IMR-90 (cell line): ENCODE measurements at regions not wholly inside any gene's neighbourhood (a gene's known extent, or its start where the extent isn't known, plus 50 kb on each side); places are given as distances from the start of the nearest gene placed in this dataset.

ENCODE experiments used
- ATAC-seq: fragments of 200-7000 bp; cut with Tn5 transposase; 2 replicates; pipeline ENCODE4 v1.9.1; 2020; ENCODE audit warnings: low read depth, mild to moderate bottlenecking, moderate library complexity
- BruUV-seq: library from RNA; stranded (reverse); fragments of 400-500 nt; replicated peaks from 2 replicates; lab custom pipeline; 2021; lab: Mats Ljungman, UMichigan
- CTCF ChIA-PET: fragments of 300-600 bp; formaldehyde crosslinking; extraction: SDS; loops from one replicate; lab custom pipeline; 2021; ENCODE audit warnings: antibody characterized with exemption; lab: Yijun Ruan, JAX
- POLR2A ChIA-PET: fragments of 300-600 bp; sonication (Branson Sonifier 250); formaldehyde crosslinking; loops from one replicate; lab custom pipeline; 2022; ENCODE audit warnings: antibody characterized with exemption; ENCODE audit not compliant: unreplicated experiment; lab: Charles Lee
- DNase-seq: peaks from one replicate; pipeline ENCODE4 v3.0.0; 2013
- H2AFZ ChIP-seq: replicated peaks from 2 replicates; pipeline ENCODE3; 2013; ENCODE audit warnings: low read length, mild to moderate bottlenecking; ENCODE audit not compliant: poor library complexity
- H2AK5ac ChIP-seq: 2 replicates; pipeline ENCODE4 v1.6.1; 2013; ENCODE audit warnings: low read depth, low read length, inconsistent platforms
- H2AK9ac ChIP-seq: replicated peaks from 2 replicates; pipeline ENCODE3; 2013; ENCODE audit warnings: mild to moderate bottlenecking, low read depth, low read length, moderate library complexity; ENCODE audit not compliant: poor library complexity
- H2BK120ac ChIP-seq: 2 replicates; pipeline ENCODE4 v1.6.1; 2013; ENCODE audit warnings: low read depth, low read length, inconsistent platforms
- H2BK15ac ChIP-seq: 3 replicates; pipeline ENCODE4 v1.6.1; 2013; ENCODE audit warnings: low read depth, low read length, inconsistent platforms
- H2BK20ac ChIP-seq: 2 replicates; pipeline ENCODE4 v1.6.1; 2013; ENCODE audit warnings: low read depth, mild to moderate bottlenecking, inconsistent platforms, low read length, moderate library complexity
- H2BK5ac ChIP-seq: 2 replicates; pipeline ENCODE4 v1.6.1; 2013; ENCODE audit warnings: mild to moderate bottlenecking, low read depth, low read length, inconsistent platforms; ENCODE audit not compliant: poor library complexity, severe bottlenecking
- H3K14ac ChIP-seq: replicated peaks from 2 replicates; pipeline ENCODE4 v1.6.1; 2013; ENCODE audit warnings: low read depth, low read length, inconsistent platforms
- H3K18ac ChIP-seq: 2 replicates; pipeline ENCODE4 v1.6.1; 2013; ENCODE audit warnings: low read depth, low read length, control low read depth
- H3K23ac ChIP-seq: 2 replicates; pipeline ENCODE4 v1.6.1; 2013; ENCODE audit warnings: low read depth, low read length, inconsistent platforms
- H3K27ac ChIP-seq: 2 replicates; pipeline ENCODE4 v1.5.1; 2013; ENCODE audit warnings: mild to moderate bottlenecking, control low read depth, low read length; ENCODE audit not compliant: insufficient read depth
- H3K27me3 ChIP-seq: 2 replicates; pipeline ENCODE4 v1.6.1; 2013; ENCODE audit warnings: low read length; ENCODE audit not compliant: control insufficient read depth, insufficient read depth
- H3K36me3 ChIP-seq: 2 replicates; pipeline ENCODE4 v1.6.1; 2013; ENCODE audit warnings: low read length, mixed read lengths; ENCODE audit not compliant: control insufficient read depth, insufficient read depth
- H3K4ac ChIP-seq: 2 replicates; pipeline ENCODE4 v1.6.1; 2013; ENCODE audit warnings: low read depth, low read length, inconsistent platforms
- H3K4me1 ChIP-seq: 2 replicates; pipeline ENCODE4 v1.6.1; 2013; ENCODE audit warnings: low read length, mixed read lengths; ENCODE audit not compliant: control insufficient read depth, insufficient read depth
- H3K4me2 ChIP-seq: 2 replicates; pipeline ENCODE4 v1.6.1; 2013; ENCODE audit warnings: low read depth, mild to moderate bottlenecking, control low read depth, low read length, moderate library complexity
- H3K4me3 ChIP-seq: 2 replicates; pipeline ENCODE4 v1.5.1; 2013; ENCODE audit warnings: low read depth, mild to moderate bottlenecking, control low read depth, low read length, moderate library complexity; ENCODE audit not compliant: insufficient read depth
- H3K56ac ChIP-seq: 2 replicates; pipeline ENCODE4 v1.6.1; 2013; ENCODE audit warnings: low read length, inconsistent platforms; ENCODE audit not compliant: insufficient read depth; ENCODE audit errors: extremely low read depth
- H3K79me1 ChIP-seq, 2 experiments: 2 replicates each; pipeline ENCODE4 v1.6.1; 2013; ENCODE audit warnings: low read length in 2 of 2, inconsistent platforms in 1 of 2, low read depth in 1 of 2
- H3K9ac ChIP-seq: 2 replicates; pipeline ENCODE4 v1.6.1; 2013; ENCODE audit warnings: low read depth, low read length, control low read depth
- H3K9me1 ChIP-seq: 2 replicates; pipeline ENCODE4 v1.6.1; 2013; ENCODE audit warnings: low read length, inconsistent platforms; ENCODE audit not compliant: insufficient read depth
- H3K9me3 ChIP-seq: 2 replicates; pipeline ENCODE4 v1.6.1; 2013; ENCODE audit warnings: low read length; ENCODE audit not compliant: control insufficient read depth, insufficient read depth
- H4K20me1 ChIP-seq: 2 replicates; pipeline ENCODE4 v1.6.1; 2013; ENCODE audit warnings: low read length, inconsistent platforms; ENCODE audit not compliant: insufficient read depth
- H4K5ac ChIP-seq: 2 replicates; pipeline ENCODE4 v1.6.1; 2013; ENCODE audit warnings: mild to moderate bottlenecking, low read depth, low read length, control low read depth
- H4K8ac ChIP-seq, 2 experiments: 2 replicates each; pipeline ENCODE4 v1.6.1; 2013; ENCODE audit warnings: low read depth in 2 of 2, low read length in 2 of 2, control low read depth in 1 of 2, inconsistent platforms in 1 of 2
- H4K91ac ChIP-seq: 2 replicates; pipeline ENCODE4 v1.6.1; 2013; ENCODE audit warnings: low read depth, low read length, inconsistent platforms; ENCODE audit not compliant: insufficient read depth
- BHLHE40 ChIP-seq: fragments of 150-350 bp; IDR thresholded peaks from 2 replicates; pipeline ENCODE4 v1.6.1; 2016; ENCODE audit warnings: mild to moderate bottlenecking, low read depth, low read length
- CEBPB ChIP-seq: IDR thresholded peaks from 2 replicates; pipeline ENCODE4 v1.6.1; 2012; ENCODE audit warnings: low read depth, low read length, improper control_type of control experiment
- CHD1 ChIP-seq: IDR thresholded peaks from 2 replicates; pipeline ENCODE4 v1.6.1; 2012; ENCODE audit warnings: low read depth, low read length, improper control_type of control experiment
- FOS ChIP-seq: fragments of 150-350 bp; IDR thresholded peaks from 2 replicates; pipeline ENCODE4 v1.6.1; 2016; ENCODE audit warnings: low read depth, low read length
- MAFK ChIP-seq: IDR thresholded peaks from 2 replicates; pipeline ENCODE4 v1.6.1; 2012; ENCODE audit warnings: low read depth, low read length, improper control_type of control experiment
- MAZ ChIP-seq: IDR thresholded peaks from 2 replicates; pipeline ENCODE4 v1.6.1; 2012; ENCODE audit warnings: low read depth, mild to moderate bottlenecking, low read length, improper control_type of control experiment, moderate library complexity, borderline replicate concordance
- MXI1 ChIP-seq: IDR thresholded peaks from 2 replicates; pipeline ENCODE4 v1.6.1; 2012; ENCODE audit warnings: low read depth, mild to moderate bottlenecking, low read length, moderate library complexity, borderline replicate concordance
- NFE2L2 ChIP-seq: fragments of 150-350 bp; IDR thresholded peaks from 2 replicates; pipeline ENCODE4 v1.6.1; 2016; ENCODE audit warnings: low read depth, mild to moderate bottlenecking, low read length
- POLR2A ChIP-seq: IDR thresholded peaks from 2 replicates; pipeline ENCODE4 v1.6.1; 2012; ENCODE audit warnings: mild to moderate bottlenecking, low read depth, low read length
- RAD21 ChIP-seq: IDR thresholded peaks from 2 replicates; pipeline ENCODE4 v1.6.1; 2012; ENCODE audit warnings: low read length, improper control_type of control experiment
- RCOR1 ChIP-seq: IDR thresholded peaks from 2 replicates; pipeline ENCODE4 v1.6.1; 2012; ENCODE audit warnings: mild to moderate bottlenecking, low read length, improper control_type of control experiment; ENCODE audit not compliant: insufficient replicate concordance
- RFX5 ChIP-seq: IDR thresholded peaks from 2 replicates; pipeline ENCODE4 v1.8.0; 2012; ENCODE audit warnings: low read depth, mild to moderate bottlenecking, low read length, moderate library complexity
- SMC3 ChIP-seq: fragments of 150-350 bp; IDR thresholded peaks from 2 replicates; pipeline ENCODE4 v1.6.1; 2016; ENCODE audit warnings: low read depth, mild to moderate bottlenecking, antibody characterized with exemption, low read length, moderate library complexity
- WGBS, 2 experiments: methylation state at CpG; one replicate each; pipeline versions ENCODE4 v1.1.5 to v1.1.7; 2013; ENCODE audit warnings: missing lambda C conversion rate in 2 of 2; ENCODE audit not compliant: insufficient read length in 1 of 2; ENCODE audit errors: extremely low coverage in 2 of 2; 5-methylcytosine and 5-hydroxymethylcytosine counted together
- dilution Hi-C: fragments of 300-500 bp; cut with HindIII; formaldehyde crosslinking; loops from one replicate; pipeline ENCODE4 v1.14.3; 2018; ENCODE audit warnings: low sequenced_read_pairs; ENCODE audit not compliant: unreplicated experiment
- in situ Hi-C: fragments of 300-500 bp; cut with MboI; formaldehyde crosslinking; loops from 3 replicates; pipeline ENCODE4 v1.14.3; 2019; ENCODE audit warnings: low sequenced_read_pairs, inconsistent platforms, mixed read lengths
- intact Hi-C: fragments of 100-400 bp; cut with micrococcal nuclease; formaldehyde crosslinking; loops from 2 replicates; pipeline ENCODE4 v1.10.0; 2022
- TF ChIP-seq, protein P1 (sequence below): conservative IDR thresholded peaks from 2 replicates; pipeline ENCODE4 v1.5.1; 2012; ENCODE audit warnings: mild to moderate bottlenecking, low read depth, low read length, improper control_type of control experiment
- TF ChIP-seq, protein P2 (sequence below): fragments of 150-350 bp; IDR thresholded peaks from 2 replicates; pipeline ENCODE4 v1.6.1; 2017; ENCODE audit warnings: mild to moderate bottlenecking, antibody characterized with exemption, low read length, low read depth
- TF ChIP-seq, protein P3 (sequence below): fragments of 150-350 bp; IDR thresholded peaks from 2 replicates; pipeline ENCODE4 v1.6.1; 2016; ENCODE audit warnings: low read depth, mild to moderate bottlenecking, low read length, moderate library complexity, borderline replicate concordance

DNA sequence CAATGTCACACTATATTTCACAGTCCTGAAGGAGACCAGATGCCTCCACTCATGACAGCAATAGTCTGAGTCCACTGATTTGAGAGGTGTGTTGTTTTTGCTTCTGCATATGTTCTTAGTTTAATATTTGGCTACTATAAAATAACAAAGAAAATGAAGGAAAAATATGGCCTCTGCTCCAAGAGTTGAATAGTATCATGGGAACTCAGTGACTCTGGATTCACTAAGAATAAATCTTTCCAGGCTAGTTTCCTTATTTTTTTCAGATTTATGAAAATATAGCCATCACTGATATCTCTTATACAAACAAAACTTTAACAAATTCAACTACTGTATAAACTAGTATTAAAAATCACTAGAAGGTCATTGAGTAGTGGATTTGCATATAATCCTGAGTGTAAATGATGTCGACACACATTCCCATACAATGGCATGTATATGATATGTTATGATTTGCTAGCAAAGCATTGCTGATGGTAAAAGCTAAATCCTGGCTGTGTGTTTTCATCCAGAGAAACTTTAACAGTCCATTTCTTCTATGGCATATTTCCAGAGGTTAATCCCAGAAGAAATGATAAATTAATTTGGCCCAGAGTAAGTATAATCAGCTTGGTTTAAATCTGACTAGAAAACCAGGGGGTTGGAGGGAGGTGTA is 66.0 kb upstream of the VIPR2 start:
- Histone ChIP-seq H2AFZ (no peak overlapping the region), H4K20me1 (no peaks in the 10 kb centered on the region), H4K91ac (no peak overlapping the region), H3K56ac (no peak overlapping the region), H3K14ac (no peak overlapping the region), H2BK120ac (no peak overlapping the region), H4K5ac (no peak overlapping the region), H3K9me1 (no peaks in the 10 kb centered on the region), H2BK5ac (no peak overlapping the region), H2BK20ac (no peak overlapping the region), H2BK15ac (no peak overlapping the region), H3K79me1 (no peaks in the 10 kb centered on the region), H3K9ac (no peak overlapping the region), H3K4me3 (no peak overlapping the region), H3K4ac (no peak overlapping the region), H3K23ac (no peak overlapping the region), H3K27ac (no peak overlapping the region), H3K27me3 (no peaks in the 10 kb centered on the region), H3K36me3 (no peaks in the 10 kb centered on the region), H2AK9ac (no peak overlapping the region), H3K4me1 (no peaks in the 10 kb centered on the region), H3K18ac (no peak overlapping the region), H3K9me3 (peaks cover 34% of the 10 kb centered on the region), H4K8ac (no peak overlapping the region), H2AK5ac (no peak overlapping the region), H3K4me2 (no peak overlapping the region)
- no CpG with 5 or more reads among the region's 1 CpG for WGBS, 2 experiments
- dilution Hi-C loops (no loop called here), intact Hi-C loops (no loop called here), in situ Hi-C loops (no loop called here)
- ChIA-PET CTCF (no interaction called here), POLR2A (no interaction called here)
- ATAC-seq: no peak
- no peak for DNase-seq
- BruUV-seq: no TSS peak
- TF ChIP-seq MAZ: no peak
- no peak for TF ChIP-seq RAD21
- TF ChIP-seq, protein P1, sequence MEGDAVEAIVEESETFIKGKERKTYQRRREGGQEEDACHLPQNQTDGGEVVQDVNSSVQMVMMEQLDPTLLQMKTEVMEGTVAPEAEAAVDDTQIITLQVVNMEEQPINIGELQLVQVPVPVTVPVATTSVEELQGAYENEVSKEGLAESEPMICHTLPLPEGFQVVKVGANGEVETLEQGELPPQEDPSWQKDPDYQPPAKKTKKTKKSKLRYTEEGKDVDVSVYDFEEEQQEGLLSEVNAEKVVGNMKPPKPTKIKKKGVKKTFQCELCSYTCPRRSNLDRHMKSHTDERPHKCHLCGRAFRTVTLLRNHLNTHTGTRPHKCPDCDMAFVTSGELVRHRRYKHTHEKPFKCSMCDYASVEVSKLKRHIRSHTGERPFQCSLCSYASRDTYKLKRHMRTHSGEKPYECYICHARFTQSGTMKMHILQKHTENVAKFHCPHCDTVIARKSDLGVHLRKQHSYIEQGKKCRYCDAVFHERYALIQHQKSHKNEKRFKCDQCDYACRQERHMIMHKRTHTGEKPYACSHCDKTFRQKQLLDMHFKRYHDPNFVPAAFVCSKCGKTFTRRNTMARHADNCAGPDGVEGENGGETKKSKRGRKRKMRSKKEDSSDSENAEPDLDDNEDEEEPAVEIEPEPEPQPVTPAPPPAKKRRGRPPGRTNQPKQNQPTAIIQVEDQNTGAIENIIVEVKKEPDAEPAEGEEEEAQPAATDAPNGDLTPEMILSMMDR: no peak
- TF ChIP-seq SMC3: no peak
- TF ChIP-seq BHLHE40: no peak
- TF ChIP-seq MXI1: no peak
- TF ChIP-seq, protein P2, sequence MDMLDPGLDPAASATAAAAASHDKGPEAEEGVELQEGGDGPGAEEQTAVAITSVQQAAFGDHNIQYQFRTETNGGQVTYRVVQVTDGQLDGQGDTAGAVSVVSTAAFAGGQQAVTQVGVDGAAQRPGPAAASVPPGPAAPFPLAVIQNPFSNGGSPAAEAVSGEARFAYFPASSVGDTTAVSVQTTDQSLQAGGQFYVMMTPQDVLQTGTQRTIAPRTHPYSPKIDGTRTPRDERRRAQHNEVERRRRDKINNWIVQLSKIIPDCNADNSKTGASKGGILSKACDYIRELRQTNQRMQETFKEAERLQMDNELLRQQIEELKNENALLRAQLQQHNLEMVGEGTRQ: no peak
- no peak for TF ChIP-seq MAFK
- TF ChIP-seq, protein P3, sequence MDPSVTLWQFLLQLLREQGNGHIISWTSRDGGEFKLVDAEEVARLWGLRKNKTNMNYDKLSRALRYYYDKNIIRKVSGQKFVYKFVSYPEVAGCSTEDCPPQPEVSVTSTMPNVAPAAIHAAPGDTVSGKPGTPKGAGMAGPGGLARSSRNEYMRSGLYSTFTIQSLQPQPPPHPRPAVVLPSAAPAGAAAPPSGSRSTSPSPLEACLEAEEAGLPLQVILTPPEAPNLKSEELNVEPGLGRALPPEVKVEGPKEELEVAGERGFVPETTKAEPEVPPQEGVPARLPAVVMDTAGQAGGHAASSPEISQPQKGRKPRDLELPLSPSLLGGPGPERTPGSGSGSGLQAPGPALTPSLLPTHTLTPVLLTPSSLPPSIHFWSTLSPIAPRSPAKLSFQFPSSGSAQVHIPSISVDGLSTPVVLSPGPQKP: no peak
- no peak for TF ChIP-seq CEBPB
- TF ChIP-seq CHD1: no peak
- TF ChIP-seq NFE2L2: no peak
- no peak for TF ChIP-seq RCOR1
- TF ChIP-seq FOS: no peak
- TF ChIP-seq POLR2A: no peak
- no peak for TF ChIP-seq RFX5
